Thoracic aorta (tissue), 2 donors: ENCODE measurements at regions not wholly inside any gene's neighbourhood (a gene's known extent, or its start where the extent isn't known, plus 50 kb on each side); places are given as distances from the start of the nearest gene placed in this dataset.

ENCODE experiments used
- ATAC-seq: fragments of 150-250 bp; one replicate; pipeline ENCODE4 v1.8.0; 2017; ENCODE audit warnings: low read depth; ENCODE audit not compliant: insufficient number of reproducible peaks, low FRiP score
- DNase-seq: peaks from one replicate; pipeline ENCODE4 v3.0.0-alpha.2; 2020; ENCODE audit warnings: low spot score
- H3K27ac ChIP-seq, 2 donors: fragments of 200-600 bp; sonication (generic); 1 replicate in 1 of 2; 2 replicates in 1 of 2; pipeline ENCODE4 v1.5.1; 2016; ENCODE audit warnings: mild to moderate bottlenecking in 2 of 2, moderate library complexity in 2 of 2
- H3K27me3 ChIP-seq: fragments of 200-600 bp; sonication (generic); replicated peaks from 2 replicates; pipeline ENCODE4 v1.6.0; 2016; ENCODE audit warnings: mild to moderate bottlenecking; ENCODE audit not compliant: insufficient read depth
- H3K36me3 ChIP-seq: fragments of 200-600 bp; sonication (generic); one replicate; pipeline ENCODE4 v1.5.1; 2016
- H3K4me1 ChIP-seq, 2 donors: fragments of 200-600 bp; sonication (generic); 1 replicate in 1 of 2; 2 replicates in 1 of 2; pipeline versions ENCODE4 v1.5.1 to v1.6.0; 2016; ENCODE audit warnings: low read depth in 2 of 2, mild to moderate bottlenecking in 1 of 2; ENCODE audit not compliant: control insufficient read depth in 1 of 2
- H3K4me3 ChIP-seq: fragments of 200-600 bp; sonication (generic); 2 replicates; pipeline ENCODE4 v1.5.1; 2016; ENCODE audit warnings: mild to moderate bottlenecking
- H3K9me3 ChIP-seq: fragments of 200-600 bp; sonication (generic); 2 replicates; pipeline ENCODE4 v1.5.1; 2016
- CTCF ChIP-seq: fragments of 200-600 bp; sonication (generic); IDR thresholded peaks from one replicate; pipeline ENCODE4 v1.5.1; 2019; ENCODE audit warnings: antibody characterized with exemption

- DNase-seq (no peak), ATAC-seq (no peak)
- no peak for TF ChIP-seq CTCF
- Histone ChIP-seq H3K4me1 (no peaks in the 10 kb centered on the region), H3K27ac (no peak overlapping the region), H3K27me3 (no peaks in the 10 kb centered on the region), H3K9me3 (no peaks in the 10 kb centered on the region), H3K4me3 (no peak overlapping the region), H3K36me3 (no peaks in the 10 kb centered on the region)
These were observed 273.0 kb downstream of the RNF152 start for GRCh38 chr18:61619783-61620182.

- H3K4me1 ChIP-seq: no peaks in the 10 kb centered on the region
- DNase-seq: no peak
- no peak overlapping the region for H3K27ac ChIP-seq
- no peak for ATAC-seq
- no peaks in the 10 kb centered on the region for H3K27me3 ChIP-seq
- TF ChIP-seq CTCF: no peak
- no peaks in the 10 kb centered on the region for H3K36me3 ChIP-seq
- H3K9me3 ChIP-seq: no peaks in the 10 kb centered on the region
- no peak overlapping the region for H3K4me3 ChIP-seq
These were observed 274.0 kb downstream of the RNF152 start for GRCh38 chr18:61618816-61619215.

- no peak for TF ChIP-seq CTCF
- ATAC-seq: no peak
These were observed 276.6 kb downstream of the RNF152 start for GRCh38 chr18:61616111-61616610.

GRCh38 chr18:61612517-61612916 lies 279.3 kb downstream of the CDH20 start:
- H3K4me1 ChIP-seq: peaks cover 0 to 9% of the 10 kb centered on the region in 2 donors
- DNase-seq (no peak), ATAC-seq (no peak)
- H3K4me3 ChIP-seq: no peak overlapping the region
- H3K9me3 ChIP-seq: no peaks in the 10 kb centered on the region
- H3K27ac ChIP-seq: no peak overlapping the region
- no peak for TF ChIP-seq CTCF
- no peaks in the 10 kb centered on the region for H3K36me3 ChIP-seq
- H3K27me3 ChIP-seq: no peaks in the 10 kb centered on the region

More at GRCh38 chr18:61616111-61616610, 276.6 kb downstream of the RNF152 start:
- no peak for DNase-seq
- no peak overlapping the region for H3K27ac ChIP-seq
- no peak overlapping the region for H3K4me3 ChIP-seq
- H3K4me1 ChIP-seq: no peaks in the 10 kb centered on the region
- no peaks in the 10 kb centered on the region for H3K9me3 ChIP-seq
- no peaks in the 10 kb centered on the region for H3K27me3 ChIP-seq
- no peaks in the 10 kb centered on the region for H3K36me3 ChIP-seq

- H3K27ac ChIP-seq: no peak overlapping the region
- TF ChIP-seq CTCF: no peak
- no peak for ATAC-seq
These were observed 275.9 kb downstream of the CDH20 start for GRCh38 chr18:61609131-61609530.

More at GRCh38 chr18:61609131-61609530, 275.9 kb downstream of the CDH20 start:
- Histone ChIP-seq H3K9me3 (no peaks in the 10 kb centered on the region), H3K27me3 (no peaks in the 10 kb centered on the region), H3K4me1 (peaks cover 9 to 31% of the 10 kb centered on the region in 2 donors), H3K4me3 (no peak overlapping the region), H3K36me3 (no peaks in the 10 kb centered on the region)
- no peak for DNase-seq
